Small intestine (tissue), 7 donors: ENCODE measurements at regions not wholly inside any gene's neighbourhood (a gene's known extent, or its start where the extent isn't known, plus 50 kb on each side); places are given as distances from the start of the nearest gene placed in this dataset.

Source experiments
- DNase-seq, 2 donors: peaks; one replicate each; pipeline versions ENCODE4 v3.0.0 to v3.0.0-alpha.2; 2013
- FAIRE-seq: peaks from 2 replicates; lab custom pipeline; 2012; peaks lifted over from hg19 to GRCh38; lab: Jason Lieb, UNC
- H3K27ac ChIP-seq, 3 donors: one replicate each; pipeline ENCODE4 v1.5.1; 2013; ENCODE audit warnings: low read length in 2 of 3, mild to moderate bottlenecking in 2 of 3, control low read depth in 1 of 3, inconsistent platforms in 1 of 3, low read depth in 1 of 3, moderate library complexity in 1 of 3
- H3K27me3 ChIP-seq, 3 donors: one replicate each; pipeline ENCODE4 v1.6.1; 2013; ENCODE audit warnings: low read length in 3 of 3, inconsistent platforms in 1 of 3; ENCODE audit not compliant: control insufficient read depth in 3 of 3, insufficient read depth in 3 of 3
- H3K36me3 ChIP-seq, 3 donors: one replicate each; pipeline ENCODE4 v1.6.1; 2013; ENCODE audit warnings: low read length in 3 of 3, inconsistent platforms in 1 of 3, low read depth in 1 of 3, mild to moderate bottlenecking in 1 of 3, moderate library complexity in 1 of 3; ENCODE audit not compliant: control insufficient read depth in 3 of 3, insufficient read depth in 2 of 3
- H3K4me1 ChIP-seq, 3 donors: one replicate each; pipeline ENCODE4 v1.6.1; 2013; ENCODE audit warnings: low read length in 2 of 3, inconsistent platforms in 1 of 3, low read depth in 1 of 3, mild to moderate bottlenecking in 1 of 3, moderate library complexity in 1 of 3; ENCODE audit not compliant: control insufficient read depth in 3 of 3, insufficient read depth in 2 of 3
- H3K4me3 ChIP-seq, 3 donors: one replicate each; pipeline ENCODE4 v1.5.1; 2013; ENCODE audit warnings: low read length in 3 of 3, control low read depth in 1 of 3, inconsistent platforms in 1 of 3, low read depth in 1 of 3, mild to moderate bottlenecking in 1 of 3, moderate library complexity in 1 of 3
- H3K9me3 ChIP-seq, 2 donors: one replicate each; pipeline ENCODE4 v1.6.1; 2013; ENCODE audit warnings: low read depth in 1 of 2, low read length in 1 of 2; ENCODE audit not compliant: control insufficient read depth in 2 of 2, insufficient read depth in 1 of 2
- WGBS, 3 donors: extraction: QIAGEN DNeasy Blood & Tissue Kit; methylation state at CpG; one replicate each; pipeline ENCODE4 v1.1.7; 2013; 5-methylcytosine and 5-hydroxymethylcytosine counted together
- donor health status: healthy with polysubstance abuse.
- donor health status: control.
- donor health status: control.
- donor health status: Bipolar disorder and iron deficiency.
- donor health status: healthy.

GRCh38 chr6:137734005-137734874, 132.8 kb upstream of the TNFAIP3 start:
- Histone ChIP-seq H3K4me3 (no peak overlapping the region), H3K27me3 (no peaks in the 10 kb centered on the region), H3K27ac (no peak overlapping the region), H3K9me3 (no peaks in the 10 kb centered on the region), H3K36me3 (no peaks in the 10 kb centered on the region), H3K4me1 (peaks cover 0 to 4% (median 0%) of the 10 kb centered on the region in 3 donors)
- 78 to 87% (median 85%) methylated on average over 6 of the region's 6 CpGs for WGBS, 3 donors
- DNase-seq (no peak), FAIRE-seq (no peak)

DNA sequence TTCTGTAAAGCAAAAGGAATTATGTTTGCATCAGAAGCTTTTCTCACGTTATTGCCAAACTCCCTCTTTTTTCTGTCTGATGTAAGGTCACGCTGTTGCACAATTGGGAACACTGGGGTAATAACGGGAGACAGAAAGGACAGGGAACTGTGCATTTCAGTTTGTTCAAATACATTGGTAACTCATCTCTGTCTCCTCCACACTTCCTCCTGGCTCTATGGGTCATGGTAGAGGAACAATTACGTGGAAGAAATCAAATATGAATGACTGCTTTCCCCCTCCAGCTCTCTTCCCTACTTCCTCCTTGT, 132.2 kb upstream of the TNFAIP3 start:
- no peaks in the 10 kb centered on the region for H3K36me3 ChIP-seq
- peaks cover 0 to 4% (median 0%) of the 10 kb centered on the region in 3 donors for H3K4me1 ChIP-seq
- H3K27me3 ChIP-seq = no peaks in the 10 kb centered on the region
- H3K9me3 ChIP-seq = no peaks in the 10 kb centered on the region
- 79 to 91% (median 91%) methylated on average over 4 of the region's 4 CpGs for WGBS, 3 donors
- FAIRE-seq (no peak), DNase-seq (no peak)
- no peak overlapping the region for H3K27ac ChIP-seq
- H3K4me3 ChIP-seq = no peak overlapping the region

GRCh38 chr6:137736048-137736818, 130.8 kb upstream of the TNFAIP3 start:
- no peak for FAIRE-seq
- H3K27ac ChIP-seq = peak overlapping the region in 1 of 3 donors; percentile 18
- no peaks in the 10 kb centered on the region for H3K9me3 ChIP-seq
- 59 to 68% (median 63%) methylated on average over 6 of the region's 6 CpGs for WGBS, 3 donors
- no peaks in the 10 kb centered on the region for H3K27me3 ChIP-seq
- DNase-seq = peak in 1 of 2 donors; percentile 11
- no peak overlapping the region for H3K4me3 ChIP-seq
- H3K4me1 ChIP-seq = peaks cover 0 to 4% (median 0%) of the 10 kb centered on the region in 3 donors
- no peaks in the 10 kb centered on the region for H3K36me3 ChIP-seq

DNA sequence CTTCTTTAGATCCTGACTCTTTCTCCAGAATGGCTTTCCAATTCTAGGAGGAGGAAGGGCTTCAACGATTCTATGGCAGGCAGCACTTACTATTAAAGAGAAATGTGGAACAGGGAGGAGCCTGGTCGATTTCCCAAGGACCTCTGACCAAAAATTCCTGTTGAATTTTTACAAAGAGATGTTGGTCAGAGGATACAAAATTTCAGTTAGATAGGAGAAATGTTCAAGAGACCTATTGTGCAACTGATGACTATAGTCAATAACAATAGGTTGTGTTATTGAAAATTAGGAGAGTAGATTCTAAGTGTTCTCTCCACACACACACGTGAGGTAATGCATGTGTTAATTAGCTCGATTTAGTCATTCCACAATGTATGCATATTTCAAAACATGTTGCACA, 130.1 kb upstream of the TNFAIP3 start:
- Histone ChIP-seq H3K27me3 (no peaks in the 10 kb centered on the region), H3K36me3 (no peaks in the 10 kb centered on the region), H3K27ac (no peak overlapping the region), H3K4me3 (no peak overlapping the region), H3K9me3 (no peaks in the 10 kb centered on the region), H3K4me1 (peaks cover 0 to 4% (median 0%) of the 10 kb centered on the region in 3 donors)
- FAIRE-seq (no peak), DNase-seq (no peak)
- 69 to 78% (median 73%) methylated on average over 4 of the region's 4 CpGs for whole genome bisulfite sequencing, 3 donors

DNA sequence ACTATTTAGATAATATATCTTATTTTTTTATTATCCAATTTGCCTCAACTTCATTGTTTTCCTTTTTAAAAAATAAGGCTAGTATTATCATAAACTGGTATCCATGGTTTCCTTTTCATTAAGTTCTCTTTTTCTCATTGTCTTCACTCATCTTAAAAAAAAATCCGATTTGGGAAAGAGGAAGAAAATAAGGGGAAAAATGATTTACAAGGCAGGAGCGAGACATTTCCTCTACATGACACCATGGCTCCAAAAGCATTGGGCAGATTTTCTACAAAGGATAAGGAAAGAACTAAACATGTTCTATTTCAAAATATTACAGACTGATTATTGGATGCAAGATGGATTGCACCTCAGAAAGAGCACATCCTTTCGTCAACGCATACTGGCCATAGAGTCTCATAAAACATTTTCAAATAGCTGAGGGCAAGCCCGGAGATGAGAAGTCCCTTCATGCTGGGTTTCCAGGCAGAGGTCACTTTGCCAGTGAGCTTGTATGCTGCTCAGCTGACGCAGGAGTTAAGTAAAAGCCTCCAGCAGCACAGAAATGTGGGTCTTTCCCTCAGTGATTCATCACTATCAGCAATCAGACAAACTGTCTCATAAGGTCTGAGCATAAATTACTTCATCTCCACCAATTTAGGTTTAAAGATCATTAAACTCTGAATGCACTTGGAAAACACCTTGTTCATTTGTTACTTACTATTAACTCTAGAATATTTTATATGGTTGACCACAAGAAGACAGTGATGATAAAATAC, 129.0 kb upstream of the TNFAIP3 start:
- Histone ChIP-seq H3K4me3 (no peak overlapping the region), H3K4me1 (peaks cover 0 to 4% (median 0%) of the 10 kb centered on the region in 3 donors), H3K27me3 (no peaks in the 10 kb centered on the region), H3K9me3 (no peaks in the 10 kb centered on the region), H3K27ac (no peak overlapping the region), H3K36me3 (no peaks in the 10 kb centered on the region)
- DNase-seq (no peak), FAIRE-seq (no peak)
- 70 to 85% (median 78%) methylated on average over 6 of the region's 6 CpGs for WGBS, 3 donors

DNA sequence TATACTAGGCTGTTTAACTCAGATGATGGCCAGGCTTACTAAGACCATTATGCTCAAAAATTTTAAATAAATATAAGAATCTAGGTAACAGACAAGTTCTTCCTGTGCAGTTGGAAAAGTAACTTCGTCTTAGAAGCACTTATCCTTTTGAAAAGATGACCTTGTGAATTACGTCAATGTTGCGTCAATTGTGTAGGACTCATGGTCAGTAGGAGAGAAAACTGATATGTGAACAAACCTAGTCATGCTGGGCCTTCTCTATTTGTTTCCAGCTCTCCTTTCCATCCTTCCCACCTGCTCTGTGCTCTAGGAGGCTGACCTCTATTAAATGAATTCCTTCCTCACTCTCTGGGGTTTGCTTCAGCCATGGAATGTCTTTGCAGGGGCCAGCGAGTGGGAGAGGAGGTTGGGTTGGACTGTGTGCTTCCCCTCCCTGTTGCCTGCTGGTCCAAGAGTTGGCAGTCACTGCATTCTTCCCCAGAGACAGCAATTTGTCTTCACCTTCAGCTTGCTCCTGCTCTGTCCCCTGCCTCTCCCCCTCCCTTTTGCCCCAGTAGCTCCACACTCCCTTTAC, 128.0 kb upstream of the TNFAIP3 start:
- Histone ChIP-seq H3K27me3 (no peaks in the 10 kb centered on the region), H3K27ac (no peak overlapping the region), H3K9me3 (no peaks in the 10 kb centered on the region), H3K36me3 (no peaks in the 10 kb centered on the region), H3K4me1 (peaks cover 0 to 4% (median 0%) of the 10 kb centered on the region in 3 donors), H3K4me3 (no peak overlapping the region)
- 91 to 96% (median 93%) methylated on average over 4 of the region's 4 CpGs for WGBS, 3 donors
- no peak for DNase-seq
- no peak for FAIRE-seq

DNA sequence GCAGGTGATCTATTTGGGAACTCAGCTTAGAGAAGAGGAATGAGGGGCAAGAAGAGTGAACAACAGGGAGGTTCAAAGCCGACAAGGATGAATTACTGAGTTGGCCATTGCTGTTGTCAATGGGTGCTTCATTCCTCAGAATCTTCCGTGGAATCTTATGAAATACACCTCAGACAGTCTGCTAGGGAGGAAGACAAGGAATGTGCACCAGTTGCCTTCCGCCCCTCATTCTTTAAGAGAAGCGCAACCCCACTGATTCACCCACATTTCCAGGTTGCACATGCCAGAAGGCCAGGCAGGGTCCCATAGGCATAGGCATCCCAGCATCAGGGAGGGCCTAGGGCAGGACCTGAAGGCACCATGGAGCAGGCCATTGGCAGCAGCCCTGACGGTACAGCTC, 127.5 kb upstream of the TNFAIP3 start:
- Histone ChIP-seq H3K4me1 (peaks cover 0 to 4% (median 0%) of the 10 kb centered on the region in 3 donors), H3K27ac (no peak overlapping the region), H3K27me3 (no peaks in the 10 kb centered on the region), H3K36me3 (no peaks in the 10 kb centered on the region), H3K4me3 (no peak overlapping the region), H3K9me3 (no peaks in the 10 kb centered on the region)
- FAIRE-seq (no peak), DNase-seq (no peak)
- 85 to 97% (median 96%) methylated on average over 5 of the region's 5 CpGs for WGBS, 3 donors
